GM21526 (cell line): ENCODE measurements at regions not wholly inside any gene's neighbourhood (a gene's known extent, or its start where the extent isn't known, plus 50 kb on each side); places are given as distances from the start of the nearest gene placed in this dataset.

Source experiments
- ATAC-seq: cut with Tn5 transposase; IDR thresholded peaks from one replicate; pipeline ENCODE4 v1.9.1; 2021; ENCODE audit warnings: moderate library complexity; ENCODE audit not compliant: unreplicated experiment, low FRiP score

DNA sequence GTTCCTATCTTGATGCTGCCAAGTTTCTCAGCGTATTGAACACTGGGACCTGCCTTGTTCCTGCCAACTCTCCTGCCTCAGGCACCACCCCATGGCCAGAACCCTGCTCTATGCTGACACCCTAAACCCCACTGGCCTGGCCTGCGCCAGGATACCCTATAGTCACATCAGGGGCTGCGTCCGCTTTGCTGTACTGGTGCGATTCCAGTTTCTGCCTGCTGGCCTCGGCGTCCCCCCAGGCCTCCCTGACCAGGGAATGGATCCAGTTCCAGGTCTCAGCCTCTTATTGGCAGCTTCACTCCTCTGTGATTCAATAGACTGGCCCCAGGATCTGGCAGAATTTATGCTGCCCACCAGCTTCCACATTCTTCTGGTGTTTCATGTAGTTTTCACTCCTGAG is 55.0 kb downstream of the GPR6 start:
- no peak for ATAC-seq

DNA sequence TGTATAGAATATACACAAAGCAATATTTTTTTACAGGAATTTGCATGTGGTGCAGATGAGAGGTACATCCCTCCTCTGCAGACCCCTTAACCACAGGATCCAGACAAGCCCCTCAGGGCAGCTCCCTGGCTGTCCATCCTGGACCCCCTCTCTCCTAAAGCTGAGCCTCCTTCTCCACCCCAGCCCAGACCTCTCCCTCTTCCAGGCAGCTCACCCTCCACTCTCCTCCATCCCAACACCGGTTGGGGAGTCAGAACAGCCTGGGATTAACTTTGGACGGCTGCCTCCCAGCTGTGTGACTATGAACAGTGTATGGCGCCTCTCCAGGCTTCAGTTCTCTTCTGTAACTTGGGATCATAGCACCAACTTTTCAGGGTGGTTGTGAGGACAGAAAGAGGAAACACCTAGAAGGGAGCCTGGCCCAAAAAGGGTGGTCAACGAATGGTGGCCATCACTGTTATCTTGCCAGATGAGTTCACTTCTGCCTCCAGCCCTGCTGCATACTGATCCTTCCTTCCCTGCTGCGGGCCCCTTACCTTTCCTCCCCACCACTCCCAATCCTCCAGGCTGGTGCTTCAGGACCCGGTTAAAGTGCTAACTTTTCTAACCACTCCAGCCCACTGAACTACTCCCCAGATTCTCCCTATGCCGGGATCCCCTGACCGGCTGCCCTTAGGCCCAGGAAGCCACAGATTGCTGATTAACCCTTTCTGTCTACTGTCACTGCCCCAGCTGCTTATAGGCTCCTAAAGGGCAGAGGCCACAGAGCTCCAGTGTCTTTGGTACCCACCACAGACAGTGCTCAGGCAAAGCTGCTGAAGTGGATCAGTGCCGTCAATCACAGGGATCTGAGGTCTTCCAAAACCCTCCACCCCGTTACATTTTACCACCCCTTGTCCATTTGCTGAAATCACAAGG is 55.9 kb downstream of the GPR6 start:
- no peak for ATAC-seq

DNA sequence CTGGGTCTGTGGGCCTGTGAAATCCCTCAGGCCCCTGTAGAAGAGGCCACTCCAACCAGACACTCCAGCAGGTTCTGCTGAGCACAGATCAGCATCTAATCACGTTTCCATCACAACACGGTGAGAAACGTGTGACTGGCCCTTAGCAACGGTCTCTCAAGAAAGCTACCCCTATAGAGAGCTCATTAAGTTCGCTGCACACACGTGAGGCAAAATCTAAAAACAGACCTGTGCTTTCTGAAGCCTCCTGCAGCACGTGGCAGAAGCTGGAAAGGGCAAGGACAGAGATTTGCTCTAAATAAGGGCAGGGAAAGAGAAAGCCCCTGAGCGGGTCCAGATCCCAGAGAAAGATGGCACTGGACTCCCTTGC is 56.5 kb downstream of the GPR6 start:
- ATAC-seq, result no peak

DNA sequence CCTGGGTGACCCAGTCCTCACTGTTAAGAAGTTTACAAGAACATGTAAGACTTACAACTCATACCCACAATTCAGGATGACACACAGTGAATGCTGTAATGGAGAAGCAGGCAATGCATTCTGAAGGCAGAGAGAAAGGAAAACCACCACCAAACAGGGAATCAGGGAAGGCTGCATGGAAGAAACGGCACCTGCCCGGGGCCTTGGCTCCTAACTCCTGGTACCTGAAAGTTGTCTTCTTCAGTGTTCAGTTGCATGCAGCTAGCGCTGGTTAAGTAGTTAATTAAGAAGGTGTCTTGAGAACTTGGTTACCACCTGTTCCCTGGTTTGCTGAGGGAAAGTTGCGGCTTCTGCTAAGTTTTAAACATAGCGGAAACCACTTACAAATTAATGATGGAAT is 57.2 kb downstream of the GPR6 start:
- no peak for ATAC-seq

DNA sequence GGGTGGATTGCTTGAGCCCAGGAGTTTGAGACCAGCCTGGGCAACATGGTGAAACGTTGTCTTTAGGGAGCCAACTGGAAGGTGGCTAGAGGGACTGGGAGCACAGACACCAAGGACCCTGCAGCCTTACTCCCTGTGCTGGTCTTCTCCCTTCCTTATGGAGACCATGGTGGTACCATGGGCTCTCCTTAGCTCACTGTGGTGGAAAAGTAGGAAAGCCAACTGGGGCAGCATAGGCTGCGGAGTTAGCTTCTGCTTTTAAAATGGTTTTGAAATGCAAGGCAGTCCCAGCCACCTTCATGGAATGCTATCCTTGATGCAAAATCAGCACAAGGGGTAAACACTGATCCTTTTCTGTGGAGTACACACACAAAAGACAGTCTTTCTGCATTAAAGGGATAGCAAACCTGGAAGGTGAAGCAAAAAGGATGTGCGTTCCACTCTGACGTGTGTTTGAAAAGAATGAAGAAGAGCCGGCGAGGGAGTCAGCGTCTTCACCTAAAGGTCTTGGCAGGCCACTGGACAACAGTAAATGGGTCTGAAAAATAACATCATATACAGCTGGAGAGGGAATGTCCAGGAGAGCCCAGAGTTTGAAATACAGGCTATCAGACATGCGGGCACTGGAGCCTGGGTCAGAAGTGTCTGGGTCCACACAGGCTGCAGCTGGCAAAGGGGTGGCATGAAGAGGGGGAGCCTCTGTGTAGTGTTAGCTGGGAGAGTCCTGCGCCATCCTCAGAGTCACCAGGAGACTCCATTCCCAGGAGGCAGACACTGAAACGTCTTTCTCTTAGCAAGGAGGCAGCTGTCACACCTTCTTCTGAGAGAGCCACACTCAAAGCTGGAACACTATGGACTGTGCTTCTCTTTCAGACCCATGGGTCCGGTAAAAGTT is 58.5 kb downstream of the GPR6 start:
- ATAC-seq, result no peak

DNA sequence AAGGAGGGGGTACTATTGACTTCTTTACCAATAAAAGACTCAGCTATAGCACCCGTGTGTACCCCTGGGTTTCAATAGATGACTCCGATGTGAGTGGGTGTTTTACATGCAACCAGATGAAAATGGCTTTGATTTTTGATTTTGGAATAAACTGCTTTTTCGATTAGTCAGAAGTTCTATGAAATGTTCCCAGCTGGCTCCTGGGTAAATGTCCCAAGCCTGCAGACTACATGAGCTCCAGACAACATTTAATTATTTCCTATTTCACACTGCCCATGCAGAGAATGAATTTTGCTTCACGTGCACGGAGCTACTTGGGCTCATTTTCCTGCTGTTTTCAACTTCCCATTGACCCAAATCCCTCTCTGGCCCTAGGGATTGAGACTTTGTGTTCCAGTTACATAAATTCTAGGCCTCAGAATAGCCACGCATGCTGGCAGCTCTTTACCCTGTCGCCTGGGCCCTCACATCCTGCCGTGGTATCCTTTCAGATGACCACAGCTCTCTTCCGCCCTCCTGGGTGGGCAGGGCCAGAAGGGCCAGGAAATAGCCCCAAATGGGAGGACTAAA is 59.7 kb downstream of the GPR6 start:
- ATAC-seq, result no peak

DNA sequence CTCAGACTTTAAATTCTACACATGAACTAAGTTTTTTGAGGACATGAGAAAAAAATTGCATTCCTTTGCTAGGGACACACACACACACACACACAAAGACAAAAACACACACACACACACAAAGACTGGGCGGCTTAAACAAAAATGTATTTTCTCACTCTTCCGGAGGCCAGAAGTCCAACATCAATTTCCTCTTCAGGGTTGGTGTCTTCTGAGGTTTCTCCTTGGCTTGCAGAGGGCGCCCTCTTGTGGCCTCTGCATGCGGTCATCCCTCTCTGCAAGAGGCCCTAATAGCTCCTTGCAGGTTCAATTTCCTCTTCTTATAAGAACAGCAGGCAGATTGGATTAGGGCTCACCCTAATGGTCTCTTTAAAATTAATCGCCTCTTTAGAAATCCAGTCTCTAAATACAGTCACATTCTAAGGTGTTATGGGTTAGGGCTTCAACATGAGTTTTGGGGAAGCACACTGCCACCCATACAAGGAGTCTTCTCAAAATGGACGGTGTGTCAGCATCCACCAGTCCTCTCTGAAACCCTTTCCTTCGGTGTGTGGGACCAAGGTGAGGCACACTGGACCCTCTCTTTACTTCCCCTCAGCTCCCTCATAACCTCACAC is 61.4 kb downstream of the GPR6 start:
- peak; percentile 75 for ATAC-seq

DNA sequence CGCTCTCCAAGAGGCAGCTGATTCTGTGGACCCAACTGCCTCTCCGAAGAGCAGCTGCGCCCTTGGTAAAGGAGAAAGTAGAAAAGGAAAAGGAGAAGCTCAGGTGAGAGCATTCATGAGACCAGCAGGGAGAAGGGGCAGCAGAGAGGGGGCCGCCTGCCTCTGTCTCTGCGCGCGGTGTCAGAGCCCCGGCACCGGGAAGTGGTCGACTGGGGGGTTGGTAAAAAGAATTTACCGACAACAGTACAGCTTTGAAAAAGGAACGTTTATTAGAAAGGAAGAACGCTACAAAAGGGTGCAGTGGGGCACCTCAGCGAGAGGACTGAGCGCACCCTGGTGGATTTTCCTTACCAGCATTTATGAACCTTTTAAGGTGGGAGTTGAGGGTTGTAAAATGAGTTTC is 61.9 kb downstream of the GPR6 start:
- peak; percentile 37 for ATAC-seq

DNA sequence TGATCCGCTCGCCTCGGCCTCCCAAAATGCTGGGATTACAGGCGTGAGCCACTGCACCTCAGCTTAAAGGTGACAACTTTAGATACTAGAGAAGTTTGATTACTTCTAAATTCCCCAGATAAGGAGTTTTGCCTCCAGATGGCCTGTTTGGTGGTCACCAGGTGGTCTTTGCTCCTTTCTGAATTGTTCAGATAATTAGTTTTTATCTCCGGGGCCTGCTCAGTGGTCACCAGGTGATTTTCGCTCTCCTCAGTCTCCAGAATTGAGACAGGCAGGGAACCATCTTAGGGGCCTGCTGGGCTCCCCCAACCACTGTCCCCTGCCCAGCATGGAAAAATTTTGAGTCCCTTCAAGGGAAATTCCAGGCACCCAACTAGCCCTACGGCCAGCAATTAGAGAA is 62.6 kb downstream of the GPR6 start:
- no peak for ATAC-seq

DNA sequence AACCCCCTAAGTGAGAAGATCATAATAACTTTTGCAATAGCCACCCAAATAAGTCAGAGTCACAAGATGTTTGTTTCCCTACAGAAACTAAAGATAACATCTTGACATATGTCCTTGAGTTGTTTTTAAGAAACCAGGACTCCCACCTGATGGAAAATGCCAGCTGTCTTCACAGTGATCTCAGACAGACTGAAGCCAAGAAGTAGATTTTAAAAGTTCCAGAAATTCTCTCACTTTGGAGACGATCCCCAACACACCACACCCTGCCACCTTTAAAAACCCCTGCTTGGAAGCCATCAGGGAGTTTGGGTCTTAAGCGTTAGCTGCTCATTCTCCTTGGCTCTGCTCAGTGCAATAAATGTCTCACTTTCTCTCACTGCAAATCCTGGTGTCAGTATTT is 63.0 kb downstream of the GPR6 start:
- ATAC-seq, result no peak

DNA sequence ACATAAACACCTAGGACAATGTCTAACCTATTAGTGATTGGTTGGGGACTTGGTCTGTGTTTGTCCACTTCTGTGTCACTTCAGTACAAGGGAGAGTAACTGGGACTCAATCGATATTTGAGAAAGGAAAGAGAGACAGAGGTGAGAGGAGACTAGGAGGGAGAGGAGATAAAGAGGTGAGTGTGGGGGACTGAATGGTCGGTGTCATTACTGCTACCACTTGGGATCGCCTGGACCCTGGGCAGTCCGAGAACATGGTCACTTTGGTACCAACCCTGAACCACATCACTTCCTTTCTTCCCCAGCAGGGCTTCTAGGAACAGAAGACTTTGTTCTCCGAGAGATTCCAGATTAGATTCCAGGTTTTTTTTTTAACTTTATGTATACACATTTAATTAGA is 63.7 kb downstream of the GPR6 start:
- ATAC-seq, result no peak

DNA sequence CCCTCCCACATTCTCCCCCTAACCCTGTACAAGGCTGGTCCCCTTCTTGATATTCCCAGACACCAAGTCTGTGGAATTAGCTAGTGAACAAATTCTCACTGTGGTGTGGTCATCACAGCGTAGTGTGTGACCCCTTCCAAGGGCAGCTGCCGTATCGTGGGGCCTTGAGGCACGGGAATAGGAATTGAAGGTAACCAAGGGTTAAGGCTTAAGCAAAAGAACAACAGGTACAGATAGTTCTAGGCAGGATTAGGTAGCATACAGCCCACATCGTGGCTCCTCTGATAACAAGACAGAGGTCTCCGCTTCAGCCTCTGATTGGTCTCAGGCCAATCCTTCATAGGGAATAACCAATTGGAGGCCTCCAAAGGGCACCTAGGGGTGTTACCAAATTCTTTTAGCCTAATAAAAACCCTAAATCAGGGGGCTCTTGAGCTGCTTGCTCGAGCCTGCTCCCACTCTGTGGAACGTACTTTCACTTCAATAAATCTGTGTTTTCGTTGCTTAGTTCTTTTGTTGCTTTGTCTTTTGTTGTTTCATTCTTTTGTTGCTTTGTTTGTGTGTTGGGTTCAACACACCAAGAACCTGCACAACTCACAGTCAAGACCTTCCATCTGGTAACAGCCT is 64.7 kb downstream of the GPR6 start:
- no peak for ATAC-seq

DNA sequence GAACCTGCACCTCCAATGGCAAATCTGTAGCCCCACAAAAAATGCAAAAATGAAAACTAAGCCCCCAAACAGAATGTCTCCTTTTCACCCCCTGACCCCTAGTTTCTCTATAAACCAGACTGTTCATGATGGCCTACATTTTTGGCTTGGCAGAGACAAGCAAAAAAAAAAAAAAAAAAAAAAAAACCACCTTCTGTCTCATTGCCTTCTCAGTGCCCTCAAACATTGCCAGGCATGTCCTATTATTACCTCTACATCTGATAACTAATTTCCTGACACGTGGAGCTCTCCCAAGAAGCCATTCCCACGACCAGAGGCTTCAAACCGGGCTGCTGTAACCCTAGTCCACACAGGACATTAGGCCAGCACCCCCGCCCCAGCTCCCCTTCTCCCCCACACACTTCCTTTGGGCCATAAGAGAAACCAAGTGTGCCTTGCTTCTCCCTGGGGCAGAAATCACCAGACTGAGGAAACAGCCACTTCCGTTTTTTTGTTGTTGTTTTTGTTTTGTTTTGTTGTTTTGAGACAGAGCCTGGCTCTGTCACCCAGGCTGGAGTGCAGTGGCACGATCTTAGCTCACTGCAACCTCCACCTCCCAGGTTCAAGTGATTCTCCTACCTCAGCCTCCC is 65.4 kb downstream of the GPR6 start:
- ATAC-seq, result no peak

DNA sequence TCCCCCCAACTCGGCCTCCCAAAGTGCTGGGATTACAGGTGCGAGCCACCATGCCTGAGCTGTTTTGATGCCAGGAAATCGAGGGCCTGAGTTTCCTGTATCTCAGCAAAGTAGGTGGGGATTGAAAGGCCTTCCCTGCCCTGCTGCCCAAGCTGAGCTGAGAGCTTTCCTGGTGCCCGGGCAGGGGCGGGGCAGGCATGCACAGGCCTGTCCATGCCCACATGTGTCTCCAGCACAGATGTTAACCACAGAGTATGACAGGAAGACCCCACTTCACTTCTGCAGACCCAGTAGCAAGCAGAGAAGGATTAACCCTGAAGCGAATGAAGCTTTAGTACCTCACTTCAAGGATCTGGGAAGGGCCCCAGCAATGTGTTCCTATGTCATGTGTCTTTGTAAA is 66.0 kb downstream of the GPR6 start:
- no peak for ATAC-seq

DNA sequence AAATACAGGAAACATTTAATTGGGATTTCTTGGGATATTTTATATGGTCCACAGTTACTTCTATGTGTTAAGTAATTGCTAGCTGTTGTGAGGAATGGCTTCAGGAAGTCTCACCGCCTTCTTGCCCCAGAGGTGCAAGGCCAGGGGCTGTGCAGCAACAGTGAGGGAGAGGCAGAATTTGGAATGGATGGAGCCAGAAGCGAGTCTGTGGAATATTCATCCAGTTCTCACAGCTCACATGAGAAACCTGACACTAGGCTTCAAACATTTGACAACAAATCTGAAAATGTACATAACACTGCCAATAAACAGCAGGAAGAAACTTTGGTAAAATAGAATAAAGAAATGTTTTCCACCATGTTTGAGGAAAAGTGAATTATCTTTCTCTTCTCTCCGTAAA is 66.5 kb downstream of the GPR6 start:
- ATAC-seq, result no peak

DNA sequence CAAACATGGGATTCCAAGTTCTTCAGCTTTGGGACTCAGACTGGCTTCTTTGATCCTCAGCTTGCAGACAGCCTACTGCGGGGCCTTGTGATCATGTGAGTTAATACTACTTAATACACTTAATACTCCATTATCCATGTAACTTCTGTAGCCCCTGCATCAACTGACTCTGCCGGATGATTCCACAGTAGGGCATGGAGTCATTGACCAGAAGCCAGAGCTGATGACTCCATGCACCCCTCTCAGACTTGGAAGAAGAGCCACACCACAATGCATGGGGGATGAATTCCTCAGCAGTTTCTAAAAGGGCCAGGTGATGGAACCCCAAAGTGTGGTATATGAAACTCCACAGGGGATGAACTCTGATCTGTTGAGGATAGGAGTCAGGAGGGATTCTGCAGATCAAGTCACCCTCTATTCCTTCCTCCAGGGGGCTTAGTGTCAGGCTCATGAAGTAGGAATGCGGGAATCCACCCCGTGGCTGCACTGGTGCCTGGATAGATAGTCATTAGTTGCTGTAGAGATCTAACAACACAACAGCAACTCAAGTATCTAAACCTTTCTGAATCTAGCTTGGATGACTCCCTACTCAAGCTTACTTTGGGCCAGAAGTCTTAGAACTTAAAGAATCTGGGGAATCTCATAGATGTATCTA is 70.2 kb downstream of the GPR6 start:
- ATAC-seq, result no peak

DNA sequence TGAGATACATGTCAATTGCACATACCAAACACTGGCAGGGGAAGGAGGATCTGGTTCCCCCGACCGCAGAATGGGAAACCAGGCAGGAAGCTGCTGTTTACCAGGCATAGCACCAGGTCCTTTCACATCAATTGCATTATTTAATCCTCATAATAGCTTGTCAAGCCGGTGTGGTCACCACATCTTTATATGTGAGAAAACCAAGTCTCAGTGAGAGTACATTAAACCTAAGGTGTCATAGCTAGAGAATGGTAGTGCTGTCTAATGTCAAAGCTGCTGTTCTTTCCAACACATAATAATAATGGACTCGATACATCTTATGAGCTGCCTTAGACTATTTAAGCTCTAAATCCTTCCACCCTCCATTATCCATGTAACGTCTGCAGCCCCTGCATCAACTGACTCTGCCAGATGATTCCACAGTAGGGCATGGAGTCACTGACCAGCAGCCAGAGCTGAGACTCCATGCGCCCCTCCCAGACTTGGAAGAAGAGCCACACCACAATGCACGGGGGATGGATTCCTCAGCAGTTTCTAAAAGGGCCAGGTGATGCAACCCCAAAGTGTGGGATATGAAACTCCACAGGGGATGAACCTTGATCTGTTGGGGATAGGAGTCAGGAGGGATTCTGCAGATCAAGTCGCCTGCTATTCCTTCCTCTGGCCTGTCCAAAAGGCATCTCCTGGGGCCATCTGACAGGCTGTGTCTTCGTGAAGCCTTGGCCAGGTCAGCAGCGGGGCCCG is 71.8 kb downstream of the GPR6 start:
- ATAC-seq, result no peak
